HG03571 (cell line): ENCODE measurements at regions not wholly inside any gene's neighbourhood (a gene's known extent, or its start where the extent isn't known, plus 50 kb on each side); places are given as distances from the start of the nearest gene placed in this dataset.

Experiments used
- ATAC-seq: cut with Tn5 transposase; IDR thresholded peaks from one replicate; pipeline ENCODE4 v1.9.1; 2021; ENCODE audit not compliant: unreplicated experiment

- no peak for ATAC-seq
Measured at GRCh38 chr4:107319386-107319785, 283.3 kb upstream of the DKK2 start.

GRCh38 chr4:107318078-107318477, 282.0 kb upstream of the DKK2 start:
- ATAC-seq: no peak

GRCh38 chr4:107317611-107318010, 281.5 kb upstream of the DKK2 start:
- ATAC-seq: no peak

- ATAC-seq: no peak
Measured at GRCh38 chr4:107315584-107315983, 279.5 kb upstream of the DKK2 start.

- ATAC-seq: no peak
Measured at GRCh38 chr4:107314156-107314555, 278.0 kb upstream of the DKK2 start.

- no peak for ATAC-seq
Measured at GRCh38 chr4:107312366-107312765, 276.3 kb upstream of the DKK2 start.

- no peak for ATAC-seq
Measured at GRCh38 chr4:107304699-107305286, 268.7 kb upstream of the DKK2 start.

GRCh38 chr4:107299646-107300045, 263.5 kb upstream of the DKK2 start:
- ATAC-seq: no peak

- ATAC-seq: no peak
Measured at GRCh38 chr4:107292979-107293378, 256.9 kb upstream of the DKK2 start.

- no peak for ATAC-seq
Measured at GRCh38 chr4:107283587-107284559, 247.8 kb upstream of the DKK2 start.

GRCh38 chr4:107279733-107280132, 243.6 kb upstream of the DKK2 start:
- no peak for ATAC-seq

- ATAC-seq: no peak
Measured at GRCh38 chr4:107278791-107279483, 242.8 kb upstream of the DKK2 start.

- no peak for ATAC-seq
Measured at GRCh38 chr4:107276052-107276451, 239.9 kb upstream of the DKK2 start.

- ATAC-seq: no peak
Measured at GRCh38 chr4:107275225-107275624, 239.1 kb upstream of the DKK2 start.

- no peak for ATAC-seq
Measured at GRCh38 chr4:107270614-107271013, 234.5 kb upstream of the DKK2 start.

- no peak for ATAC-seq
Measured at GRCh38 chr4:107269175-107269574, 233.1 kb upstream of the DKK2 start.

GRCh38 chr4:107265859-107266258, 229.7 kb upstream of the DKK2 start:
- ATAC-seq: no peak

GRCh38 chr4:107261241-107261874, 225.2 kb upstream of the DKK2 start:
- no peak for ATAC-seq

GRCh38 chr4:107258359-107258758, 222.2 kb upstream of the DKK2 start:
- no peak for ATAC-seq

GRCh38 chr4:107255596-107255995, 219.5 kb upstream of the DKK2 start:
- no peak for ATAC-seq

GRCh38 chr4:107255114-107255513, 219.0 kb upstream of the DKK2 start:
- no peak for ATAC-seq
